Neural cell (in vitro differentiated cells): ENCODE measurements at regions not wholly inside any gene's neighbourhood (a gene's known extent, or its start where the extent isn't known, plus 50 kb on each side); places are given as distances from the start of the nearest gene placed in this dataset.

ENCODE experiments used
- CTCF ChIP-seq: fragments of 450-650 bp; IDR thresholded peaks from 2 replicates; pipeline ENCODE4 v1.5.1; 2014; ENCODE audit warnings: antibody characterized with exemption, mild to moderate bottlenecking, moderate library complexity; ENCODE audit not compliant: poor library complexity, severe bottlenecking
- EP300 ChIP-seq: fragments of 450-650 bp; conservative IDR thresholded peaks from 2 replicates; pipeline ENCODE4 v1.6.1; 2014; ENCODE audit warnings: antibody characterized with exemption, mild to moderate bottlenecking, moderate library complexity; ENCODE audit not compliant: poor library complexity, severe bottlenecking
- EZH2 ChIP-seq: fragments of 200-600, 300-800 bp; shearing (Covaris generic), sonication (generic); IDR thresholded peaks from 2 replicates; pipeline ENCODE4 v1.6.1; 2014; ENCODE audit warnings: antibody characterized with exemption, low read length, borderline replicate concordance, mild to moderate bottlenecking; ENCODE audit not compliant: insufficient read depth, poor library complexity, severe bottlenecking
- MXI1 ChIP-seq: fragments of 450-650 bp; conservative IDR thresholded peaks from 2 replicates; pipeline ENCODE4 v1.6.1; 2014; ENCODE audit warnings: antibody characterized with exemption, mild to moderate bottlenecking; ENCODE audit not compliant: poor library complexity, severe bottlenecking
- POLR2AphosphoS5 ChIP-seq: IDR thresholded peaks from 2 replicates; pipeline ENCODE4 v1.6.1; 2012
- RAD21 ChIP-seq: fragments of 450-650 bp; conservative IDR thresholded peaks from 2 replicates; pipeline ENCODE4 v1.6.1; 2014; ENCODE audit warnings: antibody characterized with exemption, mild to moderate bottlenecking, moderate library complexity
- REST ChIP-seq: IDR thresholded peaks from 2 replicates; pipeline ENCODE4 v1.6.1; 2012; ENCODE audit warnings: borderline replicate concordance
- SMC3 ChIP-seq: fragments of 450-650 bp; conservative IDR thresholded peaks from 2 replicates; pipeline ENCODE4 v1.6.1; 2014; ENCODE audit warnings: antibody characterized with exemption, mild to moderate bottlenecking, moderate library complexity; ENCODE audit not compliant: poor library complexity

GRCh38 chr13:63291701-63292100 lies 1876.1 kb upstream of the PCDH20 start:
- TF ChIP-seq REST = no peak
- no peak for TF ChIP-seq CTCF
- TF ChIP-seq POLR2AphosphoS5 = no peak
- no peak for TF ChIP-seq RAD21
- no peak for TF ChIP-seq EZH2
- TF ChIP-seq EP300 = no peak
- TF ChIP-seq MXI1 = no peak
- no peak for TF ChIP-seq SMC3
